H1 (cell line): ENCODE measurements at regions not wholly inside any gene's neighbourhood (a gene's known extent, or its start where the extent isn't known, plus 50 kb on each side); places are given as distances from the start of the nearest gene placed in this dataset.

Source experiments
- CTCF ChIA-PET: fragments of 300-600 bp; sonication (Branson Sonifier 250); formaldehyde crosslinking; loops from one replicate; lab custom pipeline; 2021; ENCODE audit not compliant: partially characterized antibody; lab: Charles Lee
- POLR2A ChIA-PET: fragments of 300-600 bp; sonication (Branson Sonifier 250); formaldehyde crosslinking; loops from one replicate; lab custom pipeline; 2021; ENCODE audit warnings: inconsistent platforms; ENCODE audit not compliant: partially characterized antibody; lab: Charles Lee
- DNase-seq, 2 experiments: peaks; one replicate each; pipeline versions ENCODE4 v3.0.0 to v3.0.0-alpha.2; 2010 to 2022; ENCODE audit warnings: low spot score in 2 of 2, low read depth in 1 of 2, mixed read lengths in 1 of 2
- FAIRE-seq: peaks from 2 replicates; lab custom pipeline; 2011; peaks lifted over from hg19 to GRCh38; lab: Jason Lieb, UNC
- H2AFZ ChIP-seq: 2 replicates; pipeline ENCODE4 v1.8.1; 2012; ENCODE audit warnings: low read length, inconsistent platforms
- H2AK5ac ChIP-seq: 2 replicates; pipeline ENCODE4 v1.6.1; 2013; ENCODE audit warnings: low read depth, low read length
- H2BK120ac ChIP-seq: replicated peaks from 2 replicates; pipeline ENCODE3; 2013; ENCODE audit warnings: low read depth, low read length, inconsistent platforms
- H2BK12ac ChIP-seq: 2 replicates; pipeline ENCODE4 v1.6.1; 2013; ENCODE audit warnings: low read depth, low read length
- H2BK15ac ChIP-seq: 2 replicates; pipeline ENCODE4 v1.6.1; 2013; ENCODE audit warnings: low read length
- H2BK20ac ChIP-seq: 2 replicates; pipeline ENCODE4 v1.6.1; 2013; ENCODE audit warnings: low read length
- H2BK5ac ChIP-seq: 2 replicates; pipeline ENCODE4 v1.6.1; 2013; ENCODE audit warnings: low read depth, low read length
- H3K14ac ChIP-seq: 2 replicates; pipeline ENCODE4 v1.6.1; 2013; ENCODE audit warnings: inconsistent platforms; ENCODE audit not compliant: insufficient read length
- H3K18ac ChIP-seq: 2 replicates; pipeline ENCODE4 v1.6.1; 2013; ENCODE audit warnings: low read length; ENCODE audit errors: extremely low read depth
- H3K23ac ChIP-seq: 2 replicates; pipeline ENCODE4 v1.6.1; 2013; ENCODE audit warnings: inconsistent platforms; ENCODE audit not compliant: insufficient read length
- H3K23me2 ChIP-seq: 2 replicates; pipeline ENCODE4 v1.6.1; 2013; ENCODE audit warnings: low read depth, low read length
- H3K27ac ChIP-seq: 2 replicates; pipeline ENCODE4 v1.6.1; 2011; ENCODE audit warnings: low read depth, low read length, inconsistent platforms
- H3K27me3 ChIP-seq, 4 experiments: replicated peaks in 1 of 4; 1 replicate in 1 of 4; 2 replicates in 3 of 4; pipeline versions ENCODE4 v1.6.1 to v1.8.1; 2011 to 2013; ENCODE audit warnings: low read length in 3 of 4, mild to moderate bottlenecking in 3 of 4, inconsistent platforms in 2 of 4, mixed read lengths in 2 of 4, moderate library complexity in 1 of 4; ENCODE audit not compliant: control insufficient read depth in 3 of 4, insufficient read depth in 3 of 4; ENCODE audit errors: extremely low read depth in 1 of 4
- H3K36me3 ChIP-seq, 4 experiments: 2 replicates each; pipeline versions ENCODE4 v1.6.1 to v1.8.1; 2011 to 2013; ENCODE audit warnings: mild to moderate bottlenecking in 4 of 4, low read length in 3 of 4, moderate library complexity in 2 of 4, control low read depth in 1 of 4, inconsistent platforms in 1 of 4; ENCODE audit not compliant: insufficient read depth in 4 of 4, control insufficient read depth in 2 of 4
- H3K4ac ChIP-seq: replicated peaks from 2 replicates; pipeline ENCODE3; 2013; ENCODE audit warnings: low read length, low read depth, mixed read lengths, inconsistent platforms; ENCODE audit not compliant: insufficient read length
- H3K4me1 ChIP-seq, 4 experiments: replicated peaks in 1 of 4; 1 replicate in 1 of 4; 2 replicates in 3 of 4; pipeline versions ENCODE4 v1.6.1 to v1.8.1; 2011 to 2013; ENCODE audit warnings: low read length in 3 of 4, inconsistent platforms in 2 of 4, mixed read lengths in 1 of 4; ENCODE audit not compliant: insufficient read depth in 4 of 4, control insufficient read depth in 3 of 4
- H3K4me2 ChIP-seq, 2 experiments: 2 replicates each; pipeline versions ENCODE4 v1.6.1 to v1.8.1; 2011 to 2013; ENCODE audit warnings: low read depth in 2 of 2, low read length in 2 of 2, control low read depth in 1 of 2, inconsistent platforms in 1 of 2, mild to moderate bottlenecking in 1 of 2; ENCODE audit not compliant: insufficient read depth in 1 of 2
- H3K4me3 ChIP-seq, 4 experiments: fragments of 200-600, 300-600 bp in 1 of 4; sonication (generic), shearing (Covaris generic), sonication (Bioruptor Twin) in 1 of 4; 2 replicates each; pipeline versions ENCODE4 v1.5.1 to v1.8.1; 2011 to 2016; ENCODE audit warnings: low read length in 4 of 4, low read depth in 3 of 4, control low read depth in 2 of 4, inconsistent platforms in 2 of 4, mild to moderate bottlenecking in 2 of 4, mixed read lengths in 1 of 4, moderate library complexity in 1 of 4; ENCODE audit not compliant: insufficient read depth in 2 of 4; ENCODE audit errors: extremely low read depth in 1 of 4
- H3K56ac ChIP-seq: replicated peaks from 2 replicates; pipeline ENCODE3; 2013; ENCODE audit warnings: low read depth, mild to moderate bottlenecking, mixed read lengths, low read length, inconsistent platforms; ENCODE audit not compliant: insufficient read length
- H3K79me1 ChIP-seq: 2 replicates; pipeline ENCODE4 v1.6.1; 2013; ENCODE audit warnings: low read depth, low read length, control low read depth
- H3K79me2 ChIP-seq, 2 experiments: 2 replicates each; pipeline versions ENCODE4 v1.6.1 to v1.8.1; 2012 to 2013; ENCODE audit warnings: low read length in 2 of 2, mild to moderate bottlenecking in 2 of 2, inconsistent platforms in 1 of 2; ENCODE audit not compliant: insufficient read depth in 2 of 2, control insufficient read depth in 1 of 2
- H3K9ac ChIP-seq, 4 experiments: replicated peaks in 1 of 4; 1 replicate in 1 of 4; 2 replicates in 3 of 4; pipeline versions ENCODE4 v1.6.1 to v1.8.1; 2011 to 2013; ENCODE audit warnings: low read depth in 3 of 4, low read length in 3 of 4, control low read depth in 2 of 4, mild to moderate bottlenecking in 2 of 4, moderate library complexity in 2 of 4, inconsistent platforms in 1 of 4; ENCODE audit errors: extremely low read depth in 1 of 4
- H3K9me3 ChIP-seq, 2 experiments: 2 replicates each; pipeline versions ENCODE4 v1.6.1 to v1.8.1; 2012 to 2013; ENCODE audit warnings: mild to moderate bottlenecking in 2 of 2, moderate library complexity in 2 of 2, control low read depth in 1 of 2, inconsistent platforms in 1 of 2, low read depth in 1 of 2, low read length in 1 of 2, mixed read lengths in 1 of 2; ENCODE audit not compliant: insufficient read depth in 2 of 2
- H4K20me1 ChIP-seq, 2 experiments: replicated peaks in 1 of 2; 2 replicates each; pipeline versions ENCODE3 to v1.8.1; 2011 to 2013; ENCODE audit warnings: inconsistent platforms in 2 of 2, low read length in 2 of 2, mild to moderate bottlenecking in 1 of 2; ENCODE audit not compliant: insufficient read depth in 2 of 2, control insufficient read depth in 1 of 2
- H4K5ac ChIP-seq: 2 replicates; pipeline ENCODE4 v1.6.1; 2013; ENCODE audit warnings: low read length, low read depth, mixed read lengths, inconsistent platforms; ENCODE audit not compliant: insufficient read length
- H4K8ac ChIP-seq: 2 replicates; pipeline ENCODE4 v1.8.0; 2013; ENCODE audit warnings: mild to moderate bottlenecking, moderate library complexity, low read length, inconsistent platforms; ENCODE audit not compliant: insufficient read depth; ENCODE audit errors: extremely low read depth
- H4K91ac ChIP-seq: replicated peaks from 2 replicates; pipeline ENCODE3; 2013; ENCODE audit warnings: low read length, mixed read lengths, inconsistent platforms; ENCODE audit not compliant: insufficient read length
- MAFK ChIP-seq: IDR thresholded peaks from 2 replicates; pipeline ENCODE4 v1.6.1; 2012; ENCODE audit warnings: low read depth, mild to moderate bottlenecking, improper control_type of control experiment, low read length
- RNF2 ChIP-seq: fragments of 200-900, 300-1000 bp; sonication (generic); IDR thresholded peaks from 2 replicates; pipeline ENCODE4 v1.7.1; 2016; ENCODE audit warnings: borderline replicate concordance, low read depth, mild to moderate bottlenecking, antibody characterized with exemption, low read length; ENCODE audit not compliant: poor library complexity, severe bottlenecking; ENCODE audit errors: missing control alignments
- TAF7 ChIP-seq: optimal IDR thresholded peaks from 2 replicates; pipeline ENCODE3; 2011; ENCODE audit warnings: low read depth, mild to moderate bottlenecking, inconsistent platforms, low read length, moderate library complexity, borderline replicate concordance
- WGBS, 2 experiments: shearing (Covaris generic) in 1 of 2; methylation state at CpG; one replicate each; pipeline versions ENCODE4 v1.1.6 to v1.1.7; 2013 to 2015; ENCODE audit warnings: low lambda C conversion rate in 2 of 2, mixed read lengths in 2 of 2, inconsistent platforms in 1 of 2, low coverage in 1 of 2, missing lambda C conversion rate in 1 of 2; ENCODE audit not compliant: insufficient replicate concordance in 2 of 2, insufficient coverage in 1 of 2, insufficient read length in 1 of 2; ENCODE audit errors: extremely low coverage in 1 of 2, missing lambda C conversion rate in 1 of 2; 5-methylcytosine and 5-hydroxymethylcytosine counted together

GRCh38 chr11:98115873-98116272 is 904.9 kb upstream of the CNTN5 start:
- Histone ChIP-seq H3K79me2 (no peaks in the 10 kb centered on the region), H2BK12ac (no peak overlapping the region), H4K20me1 (no peaks in the 10 kb centered on the region), H3K23ac (no peak overlapping the region), H3K14ac (no peak overlapping the region), H3K56ac (no peak overlapping the region), H3K9me3 (no peaks in the 10 kb centered on the region), H3K27me3 (no peaks in the 10 kb centered on the region), H3K4me3 (no peak overlapping the region), H4K5ac (no peak overlapping the region), H3K79me1 (no peaks in the 10 kb centered on the region), H2BK5ac (no peak overlapping the region), H3K9ac (no peak overlapping the region), H3K36me3 (no peaks in the 10 kb centered on the region), H3K4me1 (no peaks in the 10 kb centered on the region), H2AFZ (no peak overlapping the region), H3K18ac (no peak overlapping the region), H3K4me2 (no peak overlapping the region), H3K23me2 (no peaks in the 10 kb centered on the region), H2BK20ac (no peak overlapping the region), H2BK120ac (no peak overlapping the region), H4K91ac (no peak overlapping the region), H4K8ac (no peak overlapping the region), H2AK5ac (no peak overlapping the region), H2BK15ac (no peak overlapping the region), H3K4ac (no peak overlapping the region), H3K27ac (no peak overlapping the region)
- no peak for FAIRE-seq
- no peak for TF ChIP-seq TAF7
- no peak for TF ChIP-seq RNF2
- no peak for TF ChIP-seq MAFK
- 93% methylated on average over 1 of the region's 1 CpG; no CpG with 5 or more reads in 1 of the 2 experiments for WGBS, 2 experiments
- no peak for DNase-seq
- CTCF ChIA-PET, result no interaction called here
- POLR2A ChIA-PET, result no interaction called here
